ENCODE measurements at regions not wholly inside any gene's neighbourhood (a gene's known extent, or its start where the extent isn't known, plus 50 kb on each side); places are given as distances from the start of the nearest gene placed in this dataset.
A peak's percentile ranks its signal among the peaks of the same experiment; 100 is the strongest.
"Not testable (repeated sequence)": the region's sequence is repeated elsewhere in the genome, so short reads cannot be mapped to it uniquely, and the experiment has no call there.

- no peak for DNase-seq
These were observed 122.0 kb downstream of the BOD1 start for GRCh38 chr5:173494446-173494845.

DNA sequence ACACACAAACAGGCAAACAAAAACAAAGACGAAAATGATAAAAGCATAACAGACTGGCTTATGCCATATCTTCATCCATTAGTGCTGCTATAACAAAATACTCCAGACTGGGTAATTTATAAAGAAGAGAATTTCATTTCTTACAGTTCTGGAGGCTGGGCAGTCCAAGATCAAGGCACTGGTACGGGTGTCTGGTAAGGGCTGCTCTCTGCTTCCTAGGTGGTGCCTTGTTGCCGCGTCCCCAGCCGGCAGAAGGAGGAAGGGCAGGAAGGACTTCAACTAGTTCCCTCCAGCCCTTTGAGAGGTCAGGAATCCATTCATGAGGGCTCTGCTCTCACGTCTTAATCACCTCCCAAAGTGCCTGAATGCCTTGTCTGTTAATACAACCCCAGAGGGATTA is 122.6 kb downstream of the BOD1 start:
- no peak for DNase-seq

DNA sequence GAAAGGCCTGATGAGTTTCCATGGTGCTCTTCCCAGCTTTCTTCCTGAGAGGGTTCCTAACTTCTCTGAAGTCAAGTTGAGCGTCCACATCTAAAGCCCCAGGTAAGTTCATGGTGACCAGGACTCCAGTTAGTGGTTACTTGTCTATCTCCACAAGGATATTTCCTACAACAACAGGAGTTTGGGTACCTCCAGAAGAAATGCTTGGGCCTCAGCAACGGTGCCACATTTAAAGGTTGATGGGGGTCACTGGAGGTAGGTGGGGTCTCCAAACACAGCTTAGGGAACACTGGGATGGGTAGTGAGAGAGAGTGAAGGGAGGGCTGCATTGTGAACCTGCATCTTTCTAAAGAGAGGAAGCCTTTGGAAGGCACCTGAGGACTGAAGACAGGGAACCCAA is 123.4 kb downstream of the BOD1 start:
- DNase-seq, result no peak

- DNase-seq, result no peak
These were observed 125.8 kb downstream of the BOD1 start for GRCh38 chr5:173490681-173491080.

GRCh38 chr5:173488144-173488543 is 128.3 kb downstream of the BOD1 start:
- peak; percentile 18 for DNase-seq

GRCh38 chr5:173487300-173487699 is 129.2 kb downstream of the BOD1 start:
- no peak for DNase-seq

GRCh38 chr5:173486355-173487225 is 129.9 kb downstream of the BOD1 start:
- no peak for DNase-seq

GRCh38 chr5:173484569-173484968 is 131.9 kb downstream of the BOD1 start:
- no peak for DNase-seq

GRCh38 chr5:173483599-173483998 is 132.9 kb downstream of the BOD1 start:
- DNase-seq, result not testable (repeated sequence)

GRCh38 chr5:173483160-173483559 is 133.3 kb downstream of the BOD1 start:
- DNase-seq, result no peak

GRCh38 chr5:173481821-173482220 is 134.6 kb downstream of the BOD1 start:
- no peak for DNase-seq

DNA sequence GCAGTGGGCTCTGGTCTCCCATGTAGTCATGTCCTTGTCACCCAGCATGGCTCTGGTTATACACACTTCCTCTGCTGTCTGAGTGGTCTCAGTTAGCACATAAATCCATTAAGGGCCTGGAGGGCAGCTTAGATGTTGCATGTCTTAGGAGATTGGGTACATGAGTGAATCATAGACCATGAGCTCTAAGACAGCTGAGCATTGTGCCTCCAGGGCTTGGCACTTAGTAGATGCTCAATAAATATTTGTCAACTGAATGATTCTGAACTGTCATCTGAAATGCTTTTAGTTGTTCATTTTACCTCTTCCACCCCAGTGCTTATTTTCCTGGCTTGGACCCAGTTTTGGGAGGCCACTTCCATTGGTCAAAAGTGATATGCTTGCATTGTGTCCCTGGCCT is 135.6 kb downstream of the BOD1 start:
- no peak for DNase-seq

DNA sequence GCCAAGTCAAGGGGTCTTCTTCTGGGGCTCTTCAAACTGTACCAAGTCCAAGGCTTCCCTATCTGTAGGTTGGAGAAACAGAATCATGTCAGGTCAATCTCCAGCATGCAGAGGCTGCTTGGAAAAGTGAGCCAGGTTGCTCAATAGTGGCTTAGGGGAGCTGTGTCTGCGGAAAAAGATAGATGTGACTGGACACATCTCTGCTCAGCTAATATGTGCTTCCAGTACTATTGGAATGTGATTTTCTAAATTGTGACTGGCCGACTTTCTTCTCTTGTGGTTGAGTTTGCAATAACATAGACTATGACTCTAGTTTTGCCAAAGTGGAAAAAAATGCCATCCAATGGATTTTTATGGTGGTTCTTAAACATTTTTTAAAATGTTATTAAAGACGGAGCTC is 136.7 kb downstream of the BOD1 start:
- no peak for DNase-seq

- no peak for DNase-seq
These were observed 139.0 kb downstream of the BOD1 start for GRCh38 chr5:173477345-173478040.

- DNase-seq, result no peak
These were observed 140.7 kb downstream of the BOD1 start for GRCh38 chr5:173475780-173476179.

DNA sequence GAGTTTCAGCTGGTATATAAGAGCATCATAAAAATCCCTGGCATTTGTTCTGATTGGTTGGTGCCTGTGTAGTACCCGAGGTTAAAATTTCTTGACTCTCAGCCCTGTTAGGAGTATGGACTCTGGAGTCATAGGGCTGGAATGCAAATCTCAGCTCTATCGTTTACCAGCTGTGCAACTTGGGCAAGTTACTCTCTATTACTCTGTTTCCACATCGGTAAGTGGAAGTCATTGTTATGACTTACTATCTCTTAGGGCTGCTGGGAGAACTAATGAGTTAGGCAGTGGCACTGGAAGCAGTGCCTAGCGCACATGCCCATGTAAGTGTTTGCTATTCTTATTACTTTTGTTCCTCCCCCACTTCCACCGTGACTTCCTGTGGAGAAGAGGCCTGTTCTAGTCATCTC is 141.6 kb downstream of the BOD1 start:
- peak; percentile 5 for DNase-seq

DNA sequence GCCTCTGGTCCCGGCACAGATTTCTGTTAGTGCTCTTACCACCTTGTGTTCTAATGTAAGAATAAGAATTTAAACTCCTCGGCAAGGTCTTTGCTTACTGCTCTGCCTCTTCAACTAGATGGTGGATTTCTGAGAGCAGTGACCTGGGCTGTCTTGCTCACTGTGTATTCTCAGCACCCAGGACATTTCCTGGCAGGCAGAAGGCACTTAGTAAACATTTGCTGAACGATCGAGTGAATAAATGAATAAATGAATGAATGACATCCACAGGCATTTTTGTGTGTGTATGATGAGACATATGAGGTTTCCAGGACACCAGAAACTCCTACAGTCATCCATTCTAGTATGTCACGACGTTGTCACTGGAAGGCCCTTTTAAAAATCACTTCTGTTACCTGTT is 143.2 kb downstream of the BOD1 start:
- no peak for DNase-seq

DNA sequence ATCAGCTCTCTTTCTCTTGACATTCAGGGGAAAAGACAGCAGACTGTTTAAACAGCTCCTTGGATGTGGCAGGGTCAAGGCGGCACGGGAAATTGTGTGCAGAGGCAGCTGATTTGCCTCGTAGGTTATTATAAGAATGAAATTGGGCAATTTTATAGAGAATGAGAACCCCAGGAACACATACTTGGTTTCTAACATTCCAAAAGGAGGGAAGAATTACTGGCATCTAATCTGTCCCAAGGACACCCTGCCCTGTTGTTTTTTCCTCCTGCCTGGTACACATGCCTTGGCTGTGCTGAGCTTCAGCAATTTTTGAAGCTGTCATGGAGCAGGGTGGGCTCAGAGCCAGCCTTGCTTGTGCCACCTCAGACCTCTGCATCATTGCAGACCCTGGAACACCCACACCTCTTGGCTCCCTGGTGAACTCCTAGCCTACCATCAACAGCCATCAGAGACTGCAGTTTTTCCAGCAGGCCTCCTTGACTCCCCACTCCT is 143.6 kb downstream of the BOD1 start:
- no peak for DNase-seq

GRCh38 chr5:173472164-173472563 is 143.9 kb upstream of the STC2 start:
- DNase-seq, result no peak

DNA sequence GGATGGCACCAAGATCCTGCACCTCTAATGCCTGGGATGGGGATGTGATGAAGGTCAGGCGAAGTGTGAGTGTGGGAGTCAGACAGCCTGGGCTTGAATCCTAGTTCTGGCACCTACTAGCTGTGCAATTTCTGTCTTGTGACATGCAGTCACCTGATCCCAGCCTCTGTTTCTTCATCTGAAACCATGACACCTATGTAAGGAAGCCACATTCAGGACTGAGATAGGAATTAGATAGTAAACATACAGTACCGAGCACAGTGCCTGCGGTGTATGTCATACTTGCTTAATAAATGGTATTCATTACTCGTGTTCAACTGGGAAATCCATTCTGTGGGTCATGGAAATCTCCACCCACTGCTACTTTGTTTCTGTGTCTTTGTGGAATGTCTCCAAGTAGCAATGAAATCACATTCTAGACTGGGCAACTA is 140.6 kb upstream of the STC2 start:
- DNase-seq, result no peak

DNA sequence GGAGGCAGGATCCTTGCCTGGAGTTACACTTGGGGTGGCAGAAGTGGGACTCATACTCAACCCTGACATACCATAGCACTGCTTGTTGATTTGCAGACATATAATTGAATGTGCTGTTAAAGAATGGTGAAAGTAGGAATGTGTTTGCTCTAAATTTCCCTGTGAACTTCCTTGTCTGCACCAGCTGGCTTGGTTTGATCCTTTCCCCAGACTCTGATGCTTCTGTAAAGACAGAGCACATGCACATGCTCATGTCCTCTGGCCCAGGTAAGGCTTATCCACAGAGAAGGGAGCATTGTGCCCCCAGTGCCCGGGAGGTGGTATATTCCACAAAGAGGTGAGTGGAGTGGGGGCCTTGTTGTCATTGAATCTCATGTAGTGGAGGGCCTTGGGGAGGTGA is 138.0 kb upstream of the STC2 start:
- DNase-seq, result no peak

- DNase-seq, result no peak
These were observed 136.6 kb upstream of the STC2 start for GRCh38 chr5:173464813-173465212.

DNA sequence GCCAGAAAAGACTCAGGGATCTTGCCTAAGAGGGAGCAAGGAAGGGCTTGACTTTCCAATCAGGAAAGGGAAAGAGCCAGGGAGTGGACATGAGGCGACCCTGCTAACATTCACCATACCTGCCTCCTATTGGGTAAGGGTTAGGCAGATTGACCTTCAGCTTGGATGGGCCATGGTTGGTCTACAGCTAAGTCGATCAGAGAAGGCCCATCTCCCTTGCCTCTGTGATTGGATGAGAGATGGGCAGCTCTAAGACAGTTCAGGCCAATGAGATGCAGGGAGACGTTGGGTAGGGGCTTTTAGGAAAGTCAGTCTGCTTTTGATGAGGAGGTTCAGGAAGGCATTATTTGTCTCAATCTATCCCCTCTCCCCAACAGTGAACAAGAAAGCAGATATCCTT is 135.0 kb upstream of the STC2 start:
- DNase-seq, result no peak

Data from NCI-H2029 (cell line).